Daoy (cell line): ENCODE measurements at regions not wholly inside any gene's neighbourhood (a gene's known extent, or its start where the extent isn't known, plus 50 kb on each side); places are given as distances from the start of the nearest gene placed in this dataset.

Experiments
- DNase-seq: peaks from one replicate; pipeline ENCODE4 v3.0.0-alpha.2; 2015; ENCODE audit warnings: low read depth

DNA sequence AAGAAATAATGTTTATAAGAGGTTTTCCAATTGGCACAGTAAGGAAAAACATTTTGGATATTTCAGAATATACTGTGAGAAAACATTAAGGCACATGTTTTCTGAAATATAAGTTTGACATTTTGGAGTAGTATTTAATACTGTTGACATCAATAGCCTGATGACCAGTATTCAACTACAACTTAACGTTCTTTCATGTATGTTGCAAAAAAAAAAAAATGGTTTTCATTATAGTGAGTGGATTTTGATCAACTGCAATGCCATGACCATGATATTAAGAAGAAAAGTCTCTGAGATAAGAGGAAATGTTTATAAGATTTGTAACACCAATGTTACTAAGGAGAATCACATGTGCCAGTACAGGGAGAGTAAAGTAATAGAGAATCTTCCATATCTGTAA, 252.8 kb upstream of the RORA start:
- no peak for DNase-seq

GRCh38 chr15:61480863-61481262, 251.8 kb upstream of the RORA start:
- no peak for DNase-seq

- no peak for DNase-seq
Measured at GRCh38 chr15:61480295-61480694, 251.2 kb upstream of the RORA start.

DNA sequence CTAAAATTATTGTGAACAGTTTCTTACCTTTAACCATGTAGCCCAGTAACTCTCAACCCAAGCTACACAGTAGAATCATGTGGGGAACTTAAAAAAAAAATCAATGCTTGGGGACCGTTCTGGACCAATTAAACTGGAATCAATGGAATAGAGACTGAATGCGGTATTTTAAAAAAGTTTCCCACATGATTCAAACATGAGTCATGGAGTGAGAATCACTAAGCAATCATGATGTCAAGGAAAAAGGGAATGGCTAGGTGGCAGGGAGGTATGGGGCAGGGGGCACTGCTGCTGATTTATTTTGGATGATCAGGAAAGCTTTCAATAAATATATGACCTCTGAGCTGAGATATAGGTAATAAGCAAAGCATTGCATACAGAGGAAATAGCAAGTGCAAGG, 250.5 kb upstream of the RORA start:
- peak; percentile 65 for DNase-seq

DNA sequence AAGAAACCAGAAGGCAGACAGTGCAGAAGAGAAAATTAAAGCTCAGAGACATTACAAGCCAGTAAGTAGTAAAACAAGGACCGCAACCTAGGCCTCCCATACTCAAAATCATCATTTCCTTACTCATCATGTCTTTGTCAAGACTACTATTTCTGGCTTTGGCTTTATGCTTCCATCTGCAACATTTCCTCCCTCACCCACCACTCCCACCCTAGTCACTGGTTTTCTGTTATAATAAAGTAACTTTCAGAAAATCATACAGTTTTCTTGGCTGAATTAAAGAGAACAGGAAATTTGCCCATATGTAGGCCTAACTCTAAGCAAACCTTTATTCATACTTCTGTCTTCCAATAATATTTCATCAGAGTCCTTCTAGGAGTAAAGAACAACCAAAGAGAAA, 247.6 kb upstream of the RORA start:
- DNase-seq = no peak

- DNase-seq = peak; percentile 21
Measured at GRCh38 chr15:61474796-61475195, 245.7 kb upstream of the RORA start.

DNA sequence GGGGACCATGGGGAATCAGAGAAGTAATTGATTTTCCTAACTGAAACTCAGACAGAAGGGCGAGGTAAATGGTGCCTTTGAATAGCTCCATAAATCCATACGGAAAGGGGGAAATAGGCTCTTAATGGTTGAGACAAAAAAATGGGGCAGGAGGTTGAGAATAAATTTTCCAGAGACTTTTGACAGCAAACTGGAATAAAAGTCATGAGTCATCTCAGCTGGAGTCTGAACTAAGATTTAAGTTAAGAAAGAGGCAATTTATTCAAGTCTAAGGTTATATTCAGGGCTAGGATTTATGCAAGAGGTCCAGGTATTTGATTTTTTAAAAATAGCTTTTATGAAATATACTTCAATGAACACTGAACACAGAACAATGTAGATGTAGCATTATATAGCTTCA, 238.7 kb upstream of the RORA start:
- DNase-seq = no peak

DNA sequence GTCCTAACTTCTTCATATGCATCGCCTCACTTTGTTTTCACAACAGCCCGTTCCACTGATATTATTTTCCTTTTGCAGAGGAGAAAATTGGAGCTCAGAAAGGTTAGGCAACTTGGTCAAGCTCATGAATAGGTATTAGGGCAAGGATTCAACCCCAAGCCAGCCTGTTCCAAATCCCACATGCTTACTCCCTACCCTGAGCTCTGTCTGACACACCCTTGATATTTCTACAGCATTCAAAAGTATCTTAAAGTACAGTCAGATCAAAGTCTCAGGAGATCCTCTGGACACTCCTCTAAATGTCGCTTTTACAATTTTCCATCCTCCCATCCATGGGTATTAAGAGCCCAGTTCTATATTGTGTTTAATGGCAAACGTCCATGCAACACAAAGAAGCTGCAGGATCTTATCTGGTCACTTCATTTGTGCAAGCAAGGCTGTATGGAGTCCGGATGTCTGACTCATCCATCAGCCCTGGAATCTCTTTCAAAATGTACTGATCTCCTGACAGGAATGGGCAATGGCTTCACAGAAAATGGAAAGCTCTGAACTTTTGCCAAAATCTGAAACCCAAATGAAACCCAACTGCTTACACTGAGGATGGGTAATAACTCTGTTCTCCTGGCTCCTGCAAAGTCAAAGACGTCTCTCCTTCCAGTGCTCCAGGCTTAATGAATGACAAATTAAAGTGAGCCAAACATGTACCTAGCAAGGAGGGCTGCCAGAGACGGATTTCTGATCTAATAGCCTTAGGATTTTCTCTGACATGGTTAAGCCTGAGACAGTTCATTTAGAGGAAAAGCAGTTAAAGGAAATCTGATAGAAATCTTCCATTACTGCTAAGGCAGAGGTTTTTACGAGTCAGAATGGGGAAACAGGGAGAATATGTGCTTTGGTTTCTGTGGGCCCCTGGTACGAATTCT, 230.9 kb upstream of the RORA start:
- DNase-seq = peak; percentile 76

DNA sequence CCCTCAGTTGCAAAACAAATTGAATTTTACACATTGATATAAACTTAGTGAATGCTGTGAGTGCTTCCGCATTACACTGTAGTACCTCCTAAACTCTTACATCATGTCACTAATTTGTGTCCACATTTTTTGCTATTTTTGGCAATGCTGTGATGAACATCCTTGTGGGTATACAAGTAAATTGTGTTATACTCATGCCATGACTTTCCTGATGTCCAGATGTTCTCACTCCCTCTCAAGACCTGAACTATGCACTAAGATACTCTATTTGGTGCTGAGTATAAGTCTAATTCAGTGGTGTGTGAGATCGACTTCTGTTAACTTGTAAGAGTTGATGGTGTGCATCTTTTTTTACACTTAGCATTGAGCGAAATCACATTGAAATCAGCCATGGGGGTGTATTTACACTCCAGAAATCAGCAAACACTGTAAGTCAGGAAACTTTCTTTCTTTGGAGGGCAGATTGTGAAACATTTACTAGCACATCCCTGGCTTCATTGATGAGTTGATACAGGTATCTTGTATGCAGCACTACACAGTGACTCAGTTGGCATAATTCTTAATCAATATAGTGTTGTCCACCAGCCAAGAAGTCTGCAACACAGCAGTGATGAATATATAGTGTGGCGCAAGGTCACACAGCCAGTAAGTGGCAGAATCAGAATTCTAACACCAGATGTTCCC, 228.1 kb upstream of the RORA start:
- no peak for DNase-seq

- no peak for DNase-seq
Measured at GRCh38 chr15:61449186-61449702, 220.1 kb upstream of the RORA start.

- no peak for DNase-seq
Measured at GRCh38 chr15:61447981-61448380, 218.9 kb upstream of the RORA start.

DNA sequence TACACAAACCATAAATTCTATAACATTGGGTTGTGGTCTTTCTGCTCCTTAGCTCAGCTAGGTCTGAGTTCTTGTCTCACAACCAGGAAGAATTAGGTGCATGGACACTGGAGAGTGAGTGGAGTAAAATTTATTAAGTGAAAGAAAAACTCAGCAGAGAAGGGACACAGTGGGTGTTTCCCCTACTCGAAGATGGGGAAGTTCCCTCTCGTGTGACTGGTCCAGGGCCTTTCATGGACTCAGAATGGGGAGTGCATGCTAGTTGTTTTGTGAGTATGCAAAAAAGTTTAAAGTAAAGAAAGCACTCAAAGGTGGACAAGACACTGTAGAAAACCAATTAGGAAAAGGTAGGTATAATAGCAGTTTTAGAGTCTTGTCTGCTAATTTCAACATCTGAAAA, 215.5 kb upstream of the RORA start:
- no peak for DNase-seq

- DNase-seq = no peak
Measured at GRCh38 chr15:61442821-61443220, 213.7 kb upstream of the RORA start.

GRCh38 chr15:61441891-61442290, 212.8 kb upstream of the RORA start:
- DNase-seq = no peak

GRCh38 chr15:61426466-61426865, 197.4 kb upstream of the RORA start:
- DNase-seq = no peak

- no peak for DNase-seq
Measured at GRCh38 chr15:61425934-61426333, 196.8 kb upstream of the RORA start.

DNA sequence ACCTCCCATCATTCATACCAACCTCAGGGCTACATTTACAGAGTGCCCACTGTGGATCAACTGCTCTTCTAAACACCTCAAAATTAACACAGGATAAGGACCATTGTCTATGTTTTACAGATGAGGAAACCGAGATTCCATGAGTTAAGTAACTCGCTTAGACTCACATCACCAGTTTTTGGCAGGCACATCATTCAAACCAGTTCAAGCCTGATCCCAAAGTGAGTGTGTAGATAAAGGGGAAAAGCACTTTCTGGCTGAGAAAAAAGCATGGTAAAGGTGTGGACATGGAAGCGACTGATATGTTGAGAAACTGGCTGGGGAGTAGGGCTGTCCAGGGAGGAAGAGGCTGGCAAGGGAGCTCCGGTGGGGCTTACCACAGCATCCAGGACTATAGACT, 193.7 kb upstream of the RORA start:
- DNase-seq = no peak

- no peak for DNase-seq
Measured at GRCh38 chr15:61421938-61422337, 192.8 kb upstream of the RORA start.

GRCh38 chr15:61421470-61421869, 192.4 kb upstream of the RORA start:
- no peak for DNase-seq

DNA sequence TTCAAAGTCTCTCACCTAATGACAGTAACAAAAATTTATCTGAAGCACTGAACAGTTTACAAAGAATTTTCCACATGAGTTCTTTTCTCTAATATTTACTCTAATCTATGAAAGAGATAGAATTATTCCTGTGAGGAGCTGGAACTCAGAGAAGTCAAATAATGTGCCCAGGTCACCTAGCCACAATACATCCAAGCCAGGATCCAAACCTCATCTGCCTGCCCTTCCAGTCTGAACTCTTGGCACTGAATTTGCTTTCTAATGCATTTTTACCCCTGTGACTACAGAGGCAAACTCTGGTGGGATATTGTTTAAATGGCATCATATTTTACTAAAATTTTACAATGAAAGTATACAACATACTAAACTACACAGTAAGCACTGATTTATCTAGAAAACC, 191.4 kb upstream of the RORA start:
- no peak for DNase-seq

DNA sequence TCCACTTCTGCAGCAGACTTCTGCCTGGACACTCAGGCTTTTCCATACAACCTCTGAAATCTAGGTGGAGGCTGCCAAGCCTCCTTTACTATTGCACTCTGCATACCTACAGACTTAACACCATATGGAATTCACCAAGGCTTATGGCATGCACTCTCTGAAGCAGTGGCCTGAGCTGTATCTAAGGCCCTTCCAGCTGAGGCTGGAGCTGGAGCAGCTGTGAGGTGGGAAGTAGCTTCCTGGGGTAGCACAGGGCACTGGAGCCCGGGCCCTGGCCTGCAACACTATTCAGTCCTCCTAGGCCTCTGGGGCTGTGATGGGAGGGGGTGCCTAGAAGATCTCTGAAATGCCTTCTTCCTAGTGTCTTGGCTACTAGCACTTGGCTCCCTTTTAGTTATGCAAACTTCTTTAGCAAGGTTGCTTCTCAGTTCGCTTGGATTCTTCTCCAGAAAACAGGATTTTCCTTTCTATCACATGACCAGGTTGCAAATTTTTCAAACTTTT, 186.6 kb upstream of the RORA start:
- no peak for DNase-seq

DNA sequence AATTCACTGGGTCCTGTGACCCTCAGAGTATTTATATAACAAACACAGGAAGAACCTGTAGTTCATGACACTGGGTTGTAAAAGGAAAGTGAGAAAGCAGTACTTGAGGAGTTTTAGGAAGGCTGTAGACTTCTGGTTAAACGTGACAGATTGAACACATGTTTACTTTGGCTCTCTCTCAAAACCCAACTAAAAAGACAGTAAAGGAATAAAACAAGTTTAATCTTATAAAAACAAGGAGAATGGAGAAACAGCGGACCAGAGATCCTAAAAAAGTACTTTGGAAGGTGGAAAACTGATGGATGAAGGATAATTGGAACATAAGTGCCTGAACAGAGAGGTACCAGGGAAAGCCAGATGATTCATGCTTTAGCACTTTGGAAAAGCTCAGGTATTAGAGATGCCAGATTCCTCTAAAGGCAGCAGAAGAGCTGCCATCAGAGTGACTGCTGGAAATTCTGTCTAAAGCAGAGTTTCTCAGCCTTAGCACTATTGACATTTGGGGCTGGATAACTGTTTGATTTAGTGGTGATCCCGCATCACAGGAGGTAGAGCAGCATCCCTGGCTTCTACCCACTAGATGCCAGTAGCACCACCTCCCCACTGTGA, 182.9 kb upstream of the RORA start:
- DNase-seq = no peak
